Progenitor cell of endocrine pancreas (in vitro differentiated cells): ENCODE measurements at regions not wholly inside any gene's neighbourhood (a gene's known extent, or its start where the extent isn't known, plus 50 kb on each side); places are given as distances from the start of the nearest gene placed in this dataset.

Source experiments
- DNase-seq: peaks from one replicate; pipeline ENCODE4 v3.0.0; 2021; ENCODE audit warnings: low spot score; ENCODE audit not compliant: unreplicated experiment
- H3K27ac Mint-ChIP-seq: 2 replicates; pipeline ENCODE4 v1.8.0; 2021; ENCODE audit warnings: mild to moderate bottlenecking, moderate library complexity, mixed read lengths
- H3K27me3 Mint-ChIP-seq: 2 replicates; pipeline ENCODE4 v1.8.0; 2021; ENCODE audit warnings: mixed read lengths
- H3K36me3 Mint-ChIP-seq: 2 replicates; pipeline ENCODE4 v1.8.0; 2022; ENCODE audit warnings: mixed read lengths; ENCODE audit not compliant: insufficient read depth
- H3K4me1 Mint-ChIP-seq: 2 replicates; pipeline ENCODE4 v1.8.0; 2021; ENCODE audit warnings: low read depth, mixed read lengths
- H3K4me3 Mint-ChIP-seq: 2 replicates; pipeline ENCODE4 v1.8.0; 2021; ENCODE audit warnings: low read depth, mild to moderate bottlenecking, moderate library complexity, mixed read lengths
- H3K9me3 Mint-ChIP-seq: 2 replicates; pipeline ENCODE4 v1.8.0; 2021; ENCODE audit warnings: low read depth, mixed read lengths
- CTCF ChIP-seq: fragments of 200-600 bp; sonication (generic); IDR thresholded peaks from one replicate; pipeline ENCODE4 v1.5.0; 2021; ENCODE audit warnings: antibody characterized with exemption, mild to moderate bottlenecking; ENCODE audit not compliant: unreplicated experiment

- Mint-ChIP-seq H3K27me3 (peaks cover 4% of the 10 kb centered on the region), H3K36me3 (no peaks in the 10 kb centered on the region), H3K27ac (no peak overlapping the region), H3K4me1 (peaks cover 16% of the 10 kb centered on the region), H3K9me3 (no peaks in the 10 kb centered on the region), H3K4me3 (no peak overlapping the region)
- no peak for TF ChIP-seq CTCF
- no peak for DNase-seq
Measured at GRCh38 chr2:240252191-240252871, 111.9 kb upstream of the OTOS start.

- Mint-ChIP-seq H3K4me1 (peaks cover 16% of the 10 kb centered on the region), H3K36me3 (no peaks in the 10 kb centered on the region), H3K4me3 (no peak overlapping the region), H3K27ac (no peak overlapping the region), H3K27me3 (peaks cover 4% of the 10 kb centered on the region), H3K9me3 (no peaks in the 10 kb centered on the region)
- DNase-seq: no peak
- no peak for TF ChIP-seq CTCF
Measured at GRCh38 chr2:240252872-240253511, 112.5 kb upstream of the OTOS start.

GRCh38 chr2:240253583-240254145, 113.2 kb upstream of the OTOS start:
- Mint-ChIP-seq H3K9me3 (no peaks in the 10 kb centered on the region), H3K27ac (no peak overlapping the region), H3K4me3 (no peak overlapping the region), H3K36me3 (no peaks in the 10 kb centered on the region), H3K4me1 (peaks cover 16% of the 10 kb centered on the region), H3K27me3 (peaks cover 4% of the 10 kb centered on the region)
- DNase-seq: no peak
- TF ChIP-seq CTCF: no peak

GRCh38 chr2:240254337-240255164, 114.1 kb upstream of the OTOS start:
- no peak for TF ChIP-seq CTCF
- no peak for DNase-seq
- H3K4me1 Mint-ChIP-seq: peaks cover 16% of the 10 kb centered on the region
- H3K27ac Mint-ChIP-seq: peak overlapping the region; percentile 33
- no peaks in the 10 kb centered on the region for H3K9me3 Mint-ChIP-seq
- no peak overlapping the region for H3K4me3 Mint-ChIP-seq
- no peaks in the 10 kb centered on the region for H3K36me3 Mint-ChIP-seq
- H3K27me3 Mint-ChIP-seq: peaks cover 4% of the 10 kb centered on the region

GRCh38 chr2:240255165-240255491, 114.7 kb upstream of the OTOS start:
- DNase-seq: no peak
- Mint-ChIP-seq H3K27ac (peak overlapping the region; percentile 95), H3K4me3 (peak overlapping the region; percentile 45), H3K4me1 (peaks cover 13% of the 10 kb centered on the region), H3K36me3 (no peaks in the 10 kb centered on the region), H3K27me3 (peaks cover 4% of the 10 kb centered on the region), H3K9me3 (no peaks in the 10 kb centered on the region)
- no peak for TF ChIP-seq CTCF
